Peyer's patch (tissue), 4 donors: ENCODE measurements at regions not wholly inside any gene's neighbourhood (a gene's known extent, or its start where the extent isn't known, plus 50 kb on each side); places are given as distances from the start of the nearest gene placed in this dataset.

Experiments used
- POLR2A ChIP-seq, 2 donors: fragments of 450-650 bp; IDR thresholded peaks; one replicate each; pipeline ENCODE4 v1.5.1; 2017; ENCODE audit warnings: antibody characterized with exemption in 2 of 2, mild to moderate bottlenecking in 2 of 2, moderate library complexity in 2 of 2
- TF ChIP-seq, protein P1 (sequence below), 6 experiments: fragments of 450-650 bp in 4 of 6; fragments of 200-600 bp in 2 of 6; sonication (generic) in 1 of 6; IDR thresholded peaks; one replicate each; pipeline ENCODE4 v1.5.1; 2017 to 2019; ENCODE audit warnings: antibody characterized with exemption in 6 of 6, mild to moderate bottlenecking in 3 of 6, moderate library complexity in 1 of 6

DNA sequence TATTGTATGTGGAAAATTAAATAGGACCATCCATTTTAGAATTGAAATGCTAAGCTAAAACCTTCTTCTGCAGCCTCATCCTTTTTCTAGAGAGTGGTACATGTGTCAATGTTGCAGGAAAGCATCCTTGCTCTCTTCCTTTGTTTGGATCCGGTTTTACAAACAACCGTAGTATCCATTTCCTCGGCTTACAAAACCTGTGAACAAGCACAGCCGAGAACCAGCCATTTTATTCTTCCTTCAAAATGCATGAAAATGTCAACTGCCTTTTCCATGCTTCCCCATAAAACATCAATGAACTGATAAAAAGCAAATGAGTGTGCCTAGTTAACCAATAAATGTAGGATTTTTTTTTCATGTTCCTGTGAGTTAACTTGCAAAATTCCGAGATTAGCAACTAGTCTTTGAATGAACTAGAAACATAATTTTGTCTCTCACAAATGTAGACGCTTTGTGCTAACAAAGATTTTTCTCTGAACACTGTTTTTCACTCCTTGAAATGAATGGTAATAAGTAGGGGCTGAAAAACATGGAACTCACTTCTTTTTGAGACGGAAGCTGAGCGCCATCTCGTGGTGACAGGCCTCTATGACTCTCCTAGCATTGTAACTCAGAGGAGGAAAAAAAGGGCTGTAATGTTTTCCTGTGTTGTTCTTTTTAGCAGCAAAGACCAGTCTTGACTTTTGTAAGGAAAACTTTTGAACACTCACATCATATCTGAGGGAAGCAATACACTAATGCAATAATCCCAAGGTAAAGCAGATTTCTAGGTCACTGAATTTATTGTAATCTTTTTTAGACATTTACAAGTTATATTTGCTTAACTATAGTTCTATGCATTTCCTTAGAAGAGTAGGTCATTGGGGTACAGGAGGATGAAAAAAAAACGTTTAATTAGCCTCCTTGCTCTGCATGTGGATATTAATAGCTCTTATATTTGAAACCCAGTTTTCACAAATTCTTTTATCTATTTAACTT is 157.4 kb upstream of the FOXG1 start:
- TF ChIP-seq POLR2A (IDR thresholded peaks at IDR 0.05) = no peak
- TF ChIP-seq, protein P1, sequence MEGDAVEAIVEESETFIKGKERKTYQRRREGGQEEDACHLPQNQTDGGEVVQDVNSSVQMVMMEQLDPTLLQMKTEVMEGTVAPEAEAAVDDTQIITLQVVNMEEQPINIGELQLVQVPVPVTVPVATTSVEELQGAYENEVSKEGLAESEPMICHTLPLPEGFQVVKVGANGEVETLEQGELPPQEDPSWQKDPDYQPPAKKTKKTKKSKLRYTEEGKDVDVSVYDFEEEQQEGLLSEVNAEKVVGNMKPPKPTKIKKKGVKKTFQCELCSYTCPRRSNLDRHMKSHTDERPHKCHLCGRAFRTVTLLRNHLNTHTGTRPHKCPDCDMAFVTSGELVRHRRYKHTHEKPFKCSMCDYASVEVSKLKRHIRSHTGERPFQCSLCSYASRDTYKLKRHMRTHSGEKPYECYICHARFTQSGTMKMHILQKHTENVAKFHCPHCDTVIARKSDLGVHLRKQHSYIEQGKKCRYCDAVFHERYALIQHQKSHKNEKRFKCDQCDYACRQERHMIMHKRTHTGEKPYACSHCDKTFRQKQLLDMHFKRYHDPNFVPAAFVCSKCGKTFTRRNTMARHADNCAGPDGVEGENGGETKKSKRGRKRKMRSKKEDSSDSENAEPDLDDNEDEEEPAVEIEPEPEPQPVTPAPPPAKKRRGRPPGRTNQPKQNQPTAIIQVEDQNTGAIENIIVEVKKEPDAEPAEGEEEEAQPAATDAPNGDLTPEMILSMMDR (IDR thresholded peaks at IDR 0.05) = peak in 4 of 6 experiments; percentile 14 to 25 (median 23)
